RPMI8226 (cell line): ENCODE measurements at regions not wholly inside any gene's neighbourhood (a gene's known extent, or its start where the extent isn't known, plus 50 kb on each side); places are given as distances from the start of the nearest gene placed in this dataset.
"Not testable (repeated sequence)": the region's sequence is repeated elsewhere in the genome, so short reads cannot be mapped to it uniquely, and the experiment has no call there.

Source experiments
- DNase-seq: peaks from one replicate; pipeline ENCODE4 v3.0.0-alpha.2; 2015

GRCh38 chr21:6486821-6487220 lies 4034.6 kb upstream of the TPTE start:
- not testable (repeated sequence) for DNase-seq

GRCh38 chr21:6492691-6493090 lies 4028.7 kb upstream of the TPTE start:
- not testable (repeated sequence) for DNase-seq

GRCh38 chr21:6493957-6494356 lies 4027.4 kb upstream of the TPTE start:
- not testable (repeated sequence) for DNase-seq

- DNase-seq, result not testable (repeated sequence)
Measured at GRCh38 chr21:6496356-6496755, 4025.0 kb upstream of the TPTE start.

GRCh38 chr21:6498716-6499115 lies 4022.7 kb upstream of the TPTE start:
- not testable (repeated sequence) for DNase-seq

- DNase-seq, result not testable (repeated sequence)
Measured at GRCh38 chr21:6499128-6499826, 4022.1 kb upstream of the TPTE start.

- DNase-seq, result not testable (repeated sequence)
Measured at GRCh38 chr21:6499866-6500265, 4021.5 kb upstream of the TPTE start.

- not testable (repeated sequence) for DNase-seq
Measured at GRCh38 chr21:6500681-6501080, 4020.7 kb upstream of the TPTE start.

- not testable (repeated sequence) for DNase-seq
Measured at GRCh38 chr21:6506167-6506894, 4015.1 kb upstream of the TPTE start.

GRCh38 chr21:6507632-6508031 lies 4013.8 kb upstream of the TPTE start:
- DNase-seq, result not testable (repeated sequence)

GRCh38 chr21:6521777-6522176 lies 3999.6 kb upstream of the TPTE start:
- DNase-seq, result not testable (repeated sequence)

GRCh38 chr21:6526213-6526612 lies 3995.2 kb upstream of the TPTE start:
- not testable (repeated sequence) for DNase-seq

GRCh38 chr21:6530655-6531054 lies 3990.7 kb upstream of the TPTE start:
- DNase-seq, result not testable (repeated sequence)

- DNase-seq, result not testable (repeated sequence)
Measured at GRCh38 chr21:6533261-6533660, 3988.1 kb upstream of the TPTE start.

GRCh38 chr21:6538320-6538719 lies 3983.1 kb upstream of the TPTE start:
- not testable (repeated sequence) for DNase-seq

GRCh38 chr21:6539688-6540087 lies 3981.7 kb upstream of the TPTE start:
- DNase-seq, result not testable (repeated sequence)

- DNase-seq, result not testable (repeated sequence)
Measured at GRCh38 chr21:6541036-6541435, 3980.3 kb upstream of the TPTE start.

- not testable (repeated sequence) for DNase-seq
Measured at GRCh38 chr21:6545288-6545687, 3976.1 kb upstream of the TPTE start.

GRCh38 chr21:6551045-6551444 lies 3970.3 kb upstream of the TPTE start:
- DNase-seq, result not testable (repeated sequence)

- not testable (repeated sequence) for DNase-seq
Measured at GRCh38 chr21:6553505-6554376, 3967.6 kb upstream of the TPTE start.

- not testable (repeated sequence) for DNase-seq
Measured at GRCh38 chr21:6554377-6554864, 3967.0 kb upstream of the TPTE start.

- DNase-seq, result not testable (repeated sequence)
Measured at GRCh38 chr21:6556516-6556915, 3964.9 kb upstream of the TPTE start.

GRCh38 chr21:6557415-6557814 lies 3964.0 kb upstream of the TPTE start:
- not testable (repeated sequence) for DNase-seq
